MCF 10A (cell line): ENCODE measurements at regions not wholly inside any gene's neighbourhood (a gene's known extent, or its start where the extent isn't known, plus 50 kb on each side); places are given as distances from the start of the nearest gene placed in this dataset.
A peak's percentile ranks its signal among the peaks of the same experiment; 100 is the strongest.

Experiments used
- BruUV-seq: library from RNA; stranded (reverse); fragments of 400-500 nt; replicated peaks from 2 replicates; lab custom pipeline; 2021; lab: Mats Ljungman, UMichigan
- CTCF ChIA-PET: fragments of 300-600 bp; sonication (Branson Sonifier 250); formaldehyde crosslinking; extraction: SDS; loops from one replicate; lab custom pipeline; 2021; ENCODE audit warnings: antibody characterized with exemption, inconsistent platforms; lab: Yijun Ruan, JAX
- POLR2A ChIA-PET: fragments of 300-600, 350-650 bp; sonication (Branson Sonifier 250); formaldehyde crosslinking; extraction: SDS; loops from one replicate; lab custom pipeline; 2020; ENCODE audit warnings: antibody characterized with exemption, inconsistent platforms; lab: Yijun Ruan, JAX
- DNase-seq: peaks from one replicate; pipeline ENCODE4 v3.0.0-alpha.2; 2018; ENCODE audit not compliant: unreplicated experiment
- H3K27ac Mint-ChIP-seq: one replicate; pipeline ENCODE4 v1.8.0; 2022; ENCODE audit warnings: mild to moderate bottlenecking, low read depth, mixed read lengths; ENCODE audit not compliant: unreplicated experiment
- H3K27me3 Mint-ChIP-seq: one replicate; pipeline ENCODE4 v1.8.0; 2022; ENCODE audit warnings: mixed read lengths; ENCODE audit not compliant: insufficient read depth, unreplicated experiment
- H3K36me3 Mint-ChIP-seq: one replicate; pipeline ENCODE4 v1.8.0; 2022; ENCODE audit warnings: mild to moderate bottlenecking, moderate library complexity, mixed read lengths; ENCODE audit not compliant: insufficient read depth, unreplicated experiment
- H3K4me1 Mint-ChIP-seq: one replicate; pipeline ENCODE4 v1.8.0; 2022; ENCODE audit warnings: mixed read lengths; ENCODE audit not compliant: insufficient read depth, unreplicated experiment
- H3K4me3 Mint-ChIP-seq: one replicate; pipeline ENCODE4 v1.8.0; 2022; ENCODE audit warnings: mild to moderate bottlenecking, moderate library complexity, mixed read lengths; ENCODE audit not compliant: unreplicated experiment
- H3K9me3 Mint-ChIP-seq: one replicate; pipeline ENCODE4 v1.8.0; 2022; ENCODE audit warnings: mixed read lengths; ENCODE audit not compliant: unreplicated experiment
- CTCF ChIP-seq: fragments of 200-600 bp; IDR thresholded peaks from one replicate; pipeline ENCODE4 v1.8.0; 2022; ENCODE audit warnings: antibody characterized with exemption, mild to moderate bottlenecking; ENCODE audit not compliant: unreplicated experiment
- intact Hi-C: fragments of 100-400 bp; cut with micrococcal nuclease; formaldehyde crosslinking; loops from 2 replicates; pipeline ENCODE4 v1.14.1; 2022

GRCh38 chr2:47272905-47273758 lies 96.0 kb upstream of the EPCAM start:
- H3K4me3 Mint-ChIP-seq, result peak overlapping the region; percentile 61
- no peak overlapping the region for H3K27ac Mint-ChIP-seq
- H3K4me1 Mint-ChIP-seq, result peaks cover 34% of the 10 kb centered on the region
- ChIA-PET CTCF (interaction anchor here (0.5 to 2.5 kb wide), 22 partner anchors 10 to 423 kb away, joined by 3 to 8 read pairs (median 3); no protein-coding TSS in a partner anchor), POLR2A (interaction anchor here (2.0 kb wide), 1 partner anchor 100 kb away, joined by 7 read pairs; no protein-coding TSS in a partner anchor)
- intact Hi-C loops, result no loop called here
- peaks cover 7% of the 10 kb centered on the region for H3K36me3 Mint-ChIP-seq
- BruUV-seq, result no TSS peak
- no peaks in the 10 kb centered on the region for H3K9me3 Mint-ChIP-seq
- DNase-seq, result no peak
- H3K27me3 Mint-ChIP-seq, result no peaks in the 10 kb centered on the region
- TF ChIP-seq CTCF, result no peak

- DNase-seq, result peak; percentile 55
- peak overlapping the region; percentile 51 for H3K27ac Mint-ChIP-seq
- TF ChIP-seq CTCF, result peak; percentile 100
- no TSS peak for BruUV-seq
- H3K36me3 Mint-ChIP-seq, result peaks cover 7% of the 10 kb centered on the region
- ChIA-PET CTCF (interaction anchor here (0.7 to 2.5 kb wide), 17 partner anchors 9 to 291 kb away, joined by 3 to 9 read pairs (median 4); no protein-coding TSS in a partner anchor), POLR2A (interaction anchor here (1.2 to 2.0 kb wide), 2 partner anchors 79 to 99 kb away, joined by 3 to 7 read pairs; no protein-coding TSS in a partner anchor)
- intact Hi-C loops, result no loop called here
- H3K4me3 Mint-ChIP-seq, result peak overlapping the region; percentile 61
- no peaks in the 10 kb centered on the region for H3K27me3 Mint-ChIP-seq
- H3K9me3 Mint-ChIP-seq, result no peaks in the 10 kb centered on the region
- H3K4me1 Mint-ChIP-seq, result peaks cover 33% of the 10 kb centered on the region
Measured at GRCh38 chr2:47272031-47272864, 95.9 kb upstream of the CALM2 start.

GRCh38 chr2:47271054-47272000 lies 95.0 kb upstream of the CALM2 start:
- H3K27ac Mint-ChIP-seq, result peak overlapping the region; percentile 51
- peaks cover 28% of the 10 kb centered on the region for H3K4me1 Mint-ChIP-seq
- no peaks in the 10 kb centered on the region for H3K9me3 Mint-ChIP-seq
- H3K36me3 Mint-ChIP-seq, result peaks cover 7% of the 10 kb centered on the region
- intact Hi-C loops, result no loop called here
- BruUV-seq, result no TSS peak
- DNase-seq, result no peak
- peak overlapping the region; percentile 10 for H3K4me3 Mint-ChIP-seq
- TF ChIP-seq CTCF, result no peak
- no peaks in the 10 kb centered on the region for H3K27me3 Mint-ChIP-seq
- ChIA-PET POLR2A (interaction anchor here (1.2 to 2.0 kb wide), 2 partner anchors 78 to 98 kb away, joined by 3 to 7 read pairs; no protein-coding TSS in a partner anchor), CTCF (interaction anchor here (0.6 to 2.5 kb wide), 15 partner anchors 10 to 234 kb away, joined by 3 to 9 read pairs (median 4); no protein-coding TSS in a partner anchor)
